AG04450 (cell line): ENCODE measurements at regions not wholly inside any gene's neighbourhood (a gene's known extent, or its start where the extent isn't known, plus 50 kb on each side); places are given as distances from the start of the nearest gene placed in this dataset.

Experiments used
- CTCF ChIA-PET: fragments of 300-600, 350-600 bp; formaldehyde crosslinking; extraction: SDS; loops from one replicate; lab custom pipeline; 2022; ENCODE audit warnings: antibody characterized with exemption, inconsistent platforms; lab: Charles Lee
- POLR2A ChIA-PET: fragments of 350-600 bp; formaldehyde crosslinking; extraction: SDS; loops from one replicate; lab custom pipeline; 2021; ENCODE audit warnings: antibody characterized with exemption, inconsistent platforms; lab: Yijun Ruan, JAX
- DNase-seq: peaks from one replicate; pipeline ENCODE4 v3.0.0-alpha.2; 2011; ENCODE audit warnings: low read depth, low spot score
- H3K27ac ChIP-seq: one replicate; pipeline ENCODE4 v1.5.1; 2012; ENCODE audit warnings: low read depth, low read length, control low read depth
- H3K27me3 ChIP-seq: one replicate; pipeline ENCODE4 v1.6.0; 2012; ENCODE audit warnings: low read length; ENCODE audit not compliant: control insufficient read depth, insufficient read depth
- H3K4me3 ChIP-seq: 2 replicates; pipeline ENCODE4 v1.5.1; 2011; ENCODE audit warnings: mild to moderate bottlenecking, low read depth, low read length, control low read depth
- H3K9me3 ChIP-seq: 2 replicates; pipeline ENCODE4 v1.5.1; 2012; ENCODE audit warnings: low read length; ENCODE audit not compliant: control insufficient read depth, insufficient read depth
- CTCF ChIP-seq: IDR thresholded peaks from 2 replicates; pipeline ENCODE4 v1.5.1; 2011; ENCODE audit warnings: low read depth, low read length, control low read depth, inconsistent platforms

GRCh38 chr14:93859957-93860356 is 67.2 kb upstream of the FAM181A start:
- DNase-seq: no peak
- Histone ChIP-seq H3K27me3 (peaks cover 2% of the 10 kb centered on the region), H3K4me3 (no peak overlapping the region), H3K27ac (no peak overlapping the region), H3K9me3 (no peaks in the 10 kb centered on the region)
- TF ChIP-seq CTCF: no peak
- ChIA-PET POLR2A (no interaction called here), CTCF (no interaction called here)

GRCh38 chr14:93858896-93859295 is 68.2 kb upstream of the FAM181A start:
- Histone ChIP-seq H3K27me3 (peaks cover 2% of the 10 kb centered on the region), H3K4me3 (no peak overlapping the region), H3K9me3 (no peaks in the 10 kb centered on the region), H3K27ac (no peak overlapping the region)
- ChIA-PET CTCF (no interaction called here), POLR2A (no interaction called here)
- TF ChIP-seq CTCF: no peak
- DNase-seq: no peak

- DNase-seq: no peak
- no peak overlapping the region for H3K4me3 ChIP-seq
- peaks cover 2% of the 10 kb centered on the region for H3K27me3 ChIP-seq
- CTCF ChIA-PET: no interaction called here
- POLR2A ChIA-PET: no interaction called here
- H3K9me3 ChIP-seq: no peaks in the 10 kb centered on the region
- H3K27ac ChIP-seq: no peak overlapping the region
- TF ChIP-seq CTCF: no peak
These were observed 69.4 kb upstream of the PRIMA1 start for GRCh38 chr14:93857500-93858283.

GRCh38 chr14:93857081-93857480 is 68.8 kb upstream of the PRIMA1 start:
- no peak overlapping the region for H3K4me3 ChIP-seq
- DNase-seq: no peak
- H3K27ac ChIP-seq: no peak overlapping the region
- peaks cover 2% of the 10 kb centered on the region for H3K27me3 ChIP-seq
- ChIA-PET CTCF (no interaction called here), POLR2A (no interaction called here)
- no peaks in the 10 kb centered on the region for H3K9me3 ChIP-seq
- TF ChIP-seq CTCF: no peak

- TF ChIP-seq CTCF: no peak
These were observed 67.5 kb upstream of the PRIMA1 start for GRCh38 chr14:93855737-93856136.

More at GRCh38 chr14:93855737-93856136, 67.5 kb upstream of the PRIMA1 start:
- no peaks in the 10 kb centered on the region for H3K9me3 ChIP-seq
- H3K4me3 ChIP-seq: no peak overlapping the region
- ChIA-PET POLR2A (no interaction called here), CTCF (no interaction called here)
- H3K27ac ChIP-seq: no peak overlapping the region
- peaks cover 2% of the 10 kb centered on the region for H3K27me3 ChIP-seq
- DNase-seq: no peak
